WTC11 (cell line): ENCODE measurements at regions not wholly inside any gene's neighbourhood (a gene's known extent, or its start where the extent isn't known, plus 50 kb on each side); places are given as distances from the start of the nearest gene placed in this dataset.

Experiments used
- ATF1 ChIP-seq: sonication (generic); formaldehyde crosslinking; IDR thresholded peaks from 2 replicates; pipeline ENCODE4 v1.8.1; 2023; ENCODE audit warnings: mild to moderate bottlenecking, moderate library complexity, missing genetic modification reagents
- ATF2 ChIP-seq: sonication (generic); formaldehyde crosslinking; IDR thresholded peaks from 2 replicates; pipeline ENCODE4 v1.8.1; 2022; ENCODE audit warnings: low read depth, missing genetic modification reagents, borderline replicate concordance
- ATF3 ChIP-seq: sonication (generic); formaldehyde crosslinking; conservative IDR thresholded peaks from 2 replicates; pipeline ENCODE4 v1.8.1; 2022; ENCODE audit warnings: mild to moderate bottlenecking, missing genetic modification reagents
- CREB1 ChIP-seq: sonication (generic); formaldehyde crosslinking; IDR thresholded peaks from 2 replicates; pipeline ENCODE4 v1.8.0; 2023; ENCODE audit warnings: mild to moderate bottlenecking, missing genetic modification reagents
- CTCF ChIP-seq: fragments of 200-600 bp; IDR thresholded peaks from 2 replicates; pipeline ENCODE4 v1.8.0; 2022; ENCODE audit warnings: antibody characterized with exemption
- E2F5 ChIP-seq: sonication (generic); formaldehyde crosslinking; IDR thresholded peaks from 2 replicates; pipeline ENCODE4 v1.8.1; 2022; ENCODE audit warnings: mild to moderate bottlenecking, moderate library complexity, missing genetic modification reagents
- FOXK1 ChIP-seq: sonication (generic); formaldehyde crosslinking; IDR thresholded peaks from 2 replicates; pipeline ENCODE4 v1.8.0; 2022; ENCODE audit warnings: mild to moderate bottlenecking, moderate library complexity, missing genetic modification reagents
- JUN ChIP-seq: sonication (generic); formaldehyde crosslinking; IDR thresholded peaks from 2 replicates; pipeline ENCODE4 v1.8.0; 2023; ENCODE audit warnings: mild to moderate bottlenecking, missing genetic modification reagents
- MAX ChIP-seq: sonication (generic); formaldehyde crosslinking; IDR thresholded peaks from 2 replicates; pipeline ENCODE4 v1.8.0; 2022; ENCODE audit warnings: mild to moderate bottlenecking, missing genetic modification reagents
- NFYB ChIP-seq: sonication (generic); formaldehyde crosslinking; conservative IDR thresholded peaks from 2 replicates; pipeline ENCODE4 v1.8.0; 2022; ENCODE audit warnings: low read depth, missing genetic modification reagents
- STAT6 ChIP-seq: sonication (generic); formaldehyde crosslinking; conservative IDR thresholded peaks from 2 replicates; pipeline ENCODE4 v1.8.1; 2023; ENCODE audit warnings: mild to moderate bottlenecking, low read depth, missing genetic modification reagents, moderate library complexity
- TEAD4 ChIP-seq: sonication (generic); formaldehyde crosslinking; IDR thresholded peaks from 2 replicates; pipeline ENCODE4 v1.8.0; 2022; ENCODE audit warnings: mild to moderate bottlenecking, missing genetic modification reagents
- USF2 ChIP-seq: sonication (generic); formaldehyde crosslinking; IDR thresholded peaks from 2 replicates; pipeline ENCODE4 v1.8.1; 2023; ENCODE audit warnings: mild to moderate bottlenecking, missing genetic modification reagents, moderate library complexity

- no peak for TF ChIP-seq JUN (CRISPR knock-in tag)
- no peak for TF ChIP-seq USF2 (CRISPR knock-in tag)
- no peak for TF ChIP-seq NFYB
- TF ChIP-seq ATF1 (CRISPR knock-in tag), result no peak
- TF ChIP-seq FOXK1 (CRISPR knock-in tag), result no peak
- TF ChIP-seq TEAD4 (CRISPR knock-in tag), result no peak
- TF ChIP-seq CREB1 (CRISPR knock-in tag), result no peak
- TF ChIP-seq E2F5 (CRISPR knock-in tag), result no peak
- no peak for TF ChIP-seq CTCF
- no peak for TF ChIP-seq STAT6
- TF ChIP-seq MAX (CRISPR knock-in tag), result no peak
- no peak for TF ChIP-seq ATF2 (CRISPR knock-in tag)
- no peak for TF ChIP-seq ATF3 (CRISPR knock-in tag)
These were observed 141.2 kb upstream of the IER5L start for GRCh38 chr9:129319076-129319937.
